PFSK-1 (cell line): ENCODE measurements at regions not wholly inside any gene's neighbourhood (a gene's known extent, or its start where the extent isn't known, plus 50 kb on each side); places are given as distances from the start of the nearest gene placed in this dataset.

Source experiments
- POLR2AphosphoS5 ChIP-seq: IDR thresholded peaks from 2 replicates; pipeline ENCODE4 v1.6.1; 2012; ENCODE audit warnings: low read depth, mild to moderate bottlenecking, control low read depth, low read length, moderate library complexity
- SIN3A ChIP-seq: IDR thresholded peaks from 2 replicates; pipeline ENCODE4 v1.6.1; 2012; ENCODE audit warnings: mild to moderate bottlenecking, low read length, moderate library complexity, borderline replicate concordance; ENCODE audit not compliant: insufficient read depth
- TAF1 ChIP-seq: IDR thresholded peaks from 2 replicates; pipeline ENCODE4 v1.6.1; 2012; ENCODE audit warnings: low read length, control low read depth, borderline replicate concordance; ENCODE audit not compliant: insufficient read depth
- TF ChIP-seq, protein P1 (sequence below), 2 experiments: IDR thresholded peaks; 2 replicates each; pipeline versions ENCODE4 v1.6.1 to v1.8.0; 2011 to 2012; ENCODE audit warnings: low read depth in 2 of 2, low read length in 2 of 2, control low read depth in 1 of 2, inconsistent platforms in 1 of 2, mild to moderate bottlenecking in 1 of 2, moderate library complexity in 1 of 2; ENCODE audit not compliant: insufficient read depth in 1 of 2

DNA sequence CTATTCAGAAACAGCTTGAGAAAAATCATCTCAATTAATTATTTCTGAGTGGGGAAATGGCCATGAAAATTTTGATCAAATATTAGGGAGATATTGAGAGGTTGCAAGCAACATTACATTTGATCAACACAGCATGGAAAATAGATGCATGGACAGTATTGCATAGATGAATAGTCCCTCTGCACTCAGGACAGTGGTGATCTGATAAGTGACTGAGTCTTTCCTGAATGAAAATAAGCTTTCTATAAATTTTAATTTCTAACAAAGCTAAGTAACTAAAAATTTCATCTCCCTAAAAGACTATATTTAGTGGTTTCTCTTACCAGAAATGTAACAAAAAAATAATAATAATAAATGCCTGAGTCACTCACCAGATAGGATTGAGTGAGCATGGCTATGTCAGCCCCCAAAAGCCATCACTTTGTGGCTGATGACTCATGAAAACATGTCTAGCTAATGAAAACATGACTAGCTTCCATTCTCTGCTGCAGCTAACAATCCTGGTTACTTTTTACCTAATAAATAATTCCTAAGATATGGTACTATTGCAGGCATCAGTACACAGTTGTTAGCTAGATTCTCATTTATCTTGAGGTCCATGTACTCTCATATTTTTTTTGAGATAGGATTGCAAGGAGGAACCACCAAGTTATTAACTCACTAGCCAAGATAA, 1294.8 kb upstream of the ACO1 start:
- TF ChIP-seq, protein P1, sequence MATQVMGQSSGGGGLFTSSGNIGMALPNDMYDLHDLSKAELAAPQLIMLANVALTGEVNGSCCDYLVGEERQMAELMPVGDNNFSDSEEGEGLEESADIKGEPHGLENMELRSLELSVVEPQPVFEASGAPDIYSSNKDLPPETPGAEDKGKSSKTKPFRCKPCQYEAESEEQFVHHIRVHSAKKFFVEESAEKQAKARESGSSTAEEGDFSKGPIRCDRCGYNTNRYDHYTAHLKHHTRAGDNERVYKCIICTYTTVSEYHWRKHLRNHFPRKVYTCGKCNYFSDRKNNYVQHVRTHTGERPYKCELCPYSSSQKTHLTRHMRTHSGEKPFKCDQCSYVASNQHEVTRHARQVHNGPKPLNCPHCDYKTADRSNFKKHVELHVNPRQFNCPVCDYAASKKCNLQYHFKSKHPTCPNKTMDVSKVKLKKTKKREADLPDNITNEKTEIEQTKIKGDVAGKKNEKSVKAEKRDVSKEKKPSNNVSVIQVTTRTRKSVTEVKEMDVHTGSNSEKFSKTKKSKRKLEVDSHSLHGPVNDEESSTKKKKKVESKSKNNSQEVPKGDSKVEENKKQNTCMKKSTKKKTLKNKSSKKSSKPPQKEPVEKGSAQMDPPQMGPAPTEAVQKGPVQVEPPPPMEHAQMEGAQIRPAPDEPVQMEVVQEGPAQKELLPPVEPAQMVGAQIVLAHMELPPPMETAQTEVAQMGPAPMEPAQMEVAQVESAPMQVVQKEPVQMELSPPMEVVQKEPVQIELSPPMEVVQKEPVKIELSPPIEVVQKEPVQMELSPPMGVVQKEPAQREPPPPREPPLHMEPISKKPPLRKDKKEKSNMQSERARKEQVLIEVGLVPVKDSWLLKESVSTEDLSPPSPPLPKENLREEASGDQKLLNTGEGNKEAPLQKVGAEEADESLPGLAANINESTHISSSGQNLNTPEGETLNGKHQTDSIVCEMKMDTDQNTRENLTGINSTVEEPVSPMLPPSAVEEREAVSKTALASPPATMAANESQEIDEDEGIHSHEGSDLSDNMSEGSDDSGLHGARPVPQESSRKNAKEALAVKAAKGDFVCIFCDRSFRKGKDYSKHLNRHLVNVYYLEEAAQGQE (IDR thresholded peaks at IDR 0.05; ENCODE audit: insufficient read depth in 1 of 2, low read depth in 2 of 2, low read length in 2 of 2) = no peak
- TF ChIP-seq TAF1 = no peak
- no peak for TF ChIP-seq POLR2AphosphoS5
- no peak for TF ChIP-seq SIN3A
